HEK293 (cell line): ENCODE measurements at regions not wholly inside any gene's neighbourhood (a gene's known extent, or its start where the extent isn't known, plus 50 kb on each side); places are given as distances from the start of the nearest gene placed in this dataset.

Source experiments
- CTCF ChIP-seq: fragments of 450-650 bp; formaldehyde crosslinking; IDR thresholded peaks from 2 replicates; pipeline ENCODE4 v1.5.1; 2016; ENCODE audit warnings: missing biosample characterization, missing genetic modification characterization
- KLF9 ChIP-seq: fragments of 450-650 bp; formaldehyde crosslinking; IDR thresholded peaks from 2 replicates; pipeline ENCODE4 v1.5.1; 2016; ENCODE audit warnings: missing biosample characterization, missing genetic modification characterization, low read depth
- MYNN ChIP-seq: fragments of 450-650 bp; formaldehyde crosslinking; IDR thresholded peaks from 2 replicates; pipeline ENCODE4 v1.5.1; 2016; ENCODE audit warnings: missing biosample characterization, missing genetic modification characterization, borderline replicate concordance
- SETDB1 ChIP-seq: IDR thresholded peaks from one replicate; pipeline ENCODE4 v1.6.1; 2017; ENCODE audit warnings: mild to moderate bottlenecking, low read length, moderate library complexity, mixed read lengths; ENCODE audit not compliant: insufficient read length
- SP2 ChIP-seq: fragments of 450-650 bp; formaldehyde crosslinking; IDR thresholded peaks from 2 replicates; pipeline ENCODE4 v1.5.1; 2016; ENCODE audit warnings: missing biosample characterization, missing genetic modification characterization
- YY1 ChIP-seq: fragments of 450-650 bp; formaldehyde crosslinking; IDR thresholded peaks from 2 replicates; pipeline ENCODE4 v1.5.1; 2018; ENCODE audit warnings: missing biosample characterization, missing genetic modification characterization
- ZNF221 ChIP-seq: fragments of 450-650 bp; formaldehyde crosslinking; IDR thresholded peaks from 2 replicates; pipeline ENCODE4 v1.5.1; 2017; ENCODE audit warnings: missing biosample characterization, missing genetic modification characterization, borderline replicate concordance
- ZNF274 ChIP-seq, 2 experiments: fragments of 200-500 bp in 1 of 2; fragments of 450-650 bp in 1 of 2; sonication (Bioruptor generic) in 1 of 2; formaldehyde crosslinking in 1 of 2; IDR thresholded peaks; 2 replicates each; pipeline versions ENCODE4 v1.5.1 to v1.6.1; 2014 to 2016; ENCODE audit warnings: borderline replicate concordance in 1 of 2, inconsistent platforms in 1 of 2, low read length in 1 of 2, missing biosample characterization in 1 of 2, missing genetic modification characterization in 1 of 2
- ZNF311 ChIP-seq: fragments of 450-650 bp; formaldehyde crosslinking; IDR thresholded peaks from 2 replicates; pipeline ENCODE4 v1.5.1; 2017; ENCODE audit warnings: missing biosample characterization, missing genetic modification characterization, borderline replicate concordance
- ZNF335 ChIP-seq: fragments of 450-650 bp; formaldehyde crosslinking; conservative IDR thresholded peaks from 2 replicates; pipeline ENCODE4 v1.5.1; 2016; ENCODE audit warnings: missing biosample characterization, missing genetic modification characterization
- ZNF560 ChIP-seq: fragments of 450-650 bp; formaldehyde crosslinking; IDR thresholded peaks from 2 replicates; pipeline ENCODE4 v1.5.1; 2017; ENCODE audit warnings: missing biosample characterization, missing genetic modification characterization, borderline replicate concordance
- ZNF785 ChIP-seq: fragments of 450-650 bp; formaldehyde crosslinking; IDR thresholded peaks from 2 replicates; pipeline ENCODE4 v1.5.1; 2016; ENCODE audit warnings: missing biosample characterization, missing genetic modification characterization

- no peak for TF ChIP-seq ZNF560 (tag by site-specific recombination)
- TF ChIP-seq MYNN (tag by site-specific recombination), result no peak
- no peak for TF ChIP-seq KLF9 (tag by site-specific recombination)
- no peak for TF ChIP-seq ZNF311
- no peak for TF ChIP-seq SETDB1
- TF ChIP-seq SP2 (tag by site-specific recombination), result no peak
- TF ChIP-seq ZNF221 (tag by site-specific recombination), result no peak
- TF ChIP-seq ZNF785, result no peak
- no peak for TF ChIP-seq YY1 (tag by site-specific recombination)
- TF ChIP-seq CTCF (tag by site-specific recombination), result no peak
- no peak for TF ChIP-seq ZNF274 (IDR thresholded peaks at IDR 0.05; ENCODE audit: low read length)
- no peak for TF ChIP-seq ZNF274 (tag by site-specific recombination; IDR thresholded peaks at IDR 0.05; ENCODE audit: borderline replicate concordance)
- TF ChIP-seq ZNF335 (tag by site-specific recombination), result no peak
Observed at GRCh38 chr6:143608906-143609305, 68.9 kb upstream of the PHACTR2 start.
